NCI-H2227 (cell line): ENCODE measurements at regions not wholly inside any gene's neighbourhood (a gene's known extent, or its start where the extent isn't known, plus 50 kb on each side); places are given as distances from the start of the nearest gene placed in this dataset.

Source experiments
- DNase-seq: peaks from one replicate; lab custom pipeline; 2025; ENCODE audit not compliant: unreplicated experiment; lab: John Stamatoyannopoulos, UW

- DNase-seq = no peak
Observed at GRCh38 chr5:51902512-51902911, 519.3 kb downstream of the ISL1 start.

GRCh38 chr5:51908215-51908614 is 525.0 kb downstream of the ISL1 start:
- DNase-seq = no peak

GRCh38 chr5:51944500-51945125 is 561.4 kb downstream of the ISL1 start:
- no peak for DNase-seq

- DNase-seq = peak; percentile 88
Observed at GRCh38 chr5:51958473-51958872, 575.2 kb downstream of the ISL1 start.

GRCh38 chr5:51960617-51961121 is 577.4 kb downstream of the ISL1 start:
- DNase-seq = peak; percentile 64

- DNase-seq = peak; percentile 64
Observed at GRCh38 chr5:51961154-51961562, 577.9 kb downstream of the ISL1 start.

GRCh38 chr5:51968756-51969155 is 585.5 kb downstream of the ISL1 start:
- no peak for DNase-seq

- no peak for DNase-seq
Observed at GRCh38 chr5:51974834-51975233, 591.6 kb downstream of the ISL1 start.

- DNase-seq = no peak
Observed at GRCh38 chr5:51977014-51977413, 593.8 kb downstream of the ISL1 start.

GRCh38 chr5:51983161-51983560 is 599.9 kb downstream of the ISL1 start:
- no peak for DNase-seq

- no peak for DNase-seq
Observed at GRCh38 chr5:51986733-51987132, 603.5 kb downstream of the ISL1 start.

GRCh38 chr5:51987239-51987638 is 604.0 kb downstream of the ISL1 start:
- DNase-seq = no peak

- DNase-seq = no peak
Observed at GRCh38 chr5:51987669-51988209, 604.5 kb downstream of the ISL1 start.

GRCh38 chr5:51988634-51989033 is 605.4 kb downstream of the ISL1 start:
- DNase-seq = peak; percentile 66

GRCh38 chr5:51990241-51990640 is 607.0 kb downstream of the ISL1 start:
- DNase-seq = no peak

- DNase-seq = no peak
Observed at GRCh38 chr5:51990661-51991180, 607.5 kb downstream of the ISL1 start.

GRCh38 chr5:51991940-51992339 is 608.7 kb downstream of the ISL1 start:
- no peak for DNase-seq

GRCh38 chr5:51995773-51996306 is 612.6 kb downstream of the ISL1 start:
- no peak for DNase-seq

- DNase-seq = no peak
Observed at GRCh38 chr5:51996356-51996861, 613.2 kb downstream of the ISL1 start.

GRCh38 chr5:51997500-51997899 is 614.3 kb downstream of the ISL1 start:
- DNase-seq = no peak

GRCh38 chr5:51997949-51998348 is 614.7 kb downstream of the ISL1 start:
- no peak for DNase-seq

- peak; percentile 60 for DNase-seq
Observed at GRCh38 chr5:52007230-52007858, 624.1 kb downstream of the ISL1 start.
